ENCODE measurements at regions not wholly inside any gene's neighbourhood (a gene's known extent, or its start where the extent isn't known, plus 50 kb on each side); places are given as distances from the start of the nearest gene placed in this dataset.

GRCh38 chr14:30260833-30261607, 297.9 kb upstream of the G2E3 start:
- H3K27ac ChIP-seq: no peak overlapping the region
- 73 to 77% methylated on average over 9 of the region's 9 CpGs for WGBS, 2 donors

GRCh38 chr14:30264161-30264560, 294.8 kb upstream of the G2E3 start:
- DNase-seq: no peak
- no peak overlapping the region for H3K27ac ChIP-seq
- TF ChIP-seq CTCF (IDR thresholded peaks at IDR 0.05): no peak
- no peak for TF ChIP-seq POLR2A (IDR thresholded peaks at IDR 0.05)
- H3K9me3 ChIP-seq: no peaks in the 10 kb centered on the region
- H3K27me3 ChIP-seq: no peaks in the 10 kb centered on the region
- no peak overlapping the region for H3K4me3 ChIP-seq
- intact Hi-C loops (cut with DNase I): no loop called here
- no peaks in the 10 kb centered on the region for H3K36me3 ChIP-seq
- H3K4me1 ChIP-seq: no peaks in the 10 kb centered on the region

More at GRCh38 chr14:30260833-30261607, 297.9 kb upstream of the G2E3 start:
- no peak for DNase-seq
- intact Hi-C loops (cut with DNase I): no loop called here
- Histone ChIP-seq H3K4me3 (no peak overlapping the region), H3K9me3 (no peaks in the 10 kb centered on the region), H3K27me3 (no peaks in the 10 kb centered on the region), H3K36me3 (no peaks in the 10 kb centered on the region), H3K4me1 (no peaks in the 10 kb centered on the region)
- TF ChIP-seq POLR2A (IDR thresholded peaks at IDR 0.05) (no peak), CTCF (IDR thresholded peaks at IDR 0.05) (no peak)

GRCh38 chr14:30266290-30266689, 292.7 kb upstream of the G2E3 start:
- peaks cover 0 to 9% (median 6%) of the 10 kb centered on the region in 3 donors for H3K4me1 ChIP-seq
- TF ChIP-seq POLR2A (IDR thresholded peaks at IDR 0.05) (no peak), CTCF (IDR thresholded peaks at IDR 0.05) (no peak)
- H3K27me3 ChIP-seq: no peaks in the 10 kb centered on the region
- WGBS, 2 donors: 84 to 91% methylated on average over 3 of the region's 3 CpGs
- DNase-seq: no peak
- no peak overlapping the region for H3K27ac ChIP-seq
- no peak overlapping the region for H3K4me3 ChIP-seq
- no peaks in the 10 kb centered on the region for H3K9me3 ChIP-seq
- no peaks in the 10 kb centered on the region for H3K36me3 ChIP-seq
- intact Hi-C loops (cut with DNase I): no loop called here

GRCh38 chr14:30267141-30267540, 291.8 kb upstream of the G2E3 start:
- DNase-seq: no peak
- intact Hi-C loops (cut with DNase I): no loop called here
- Histone ChIP-seq H3K9me3 (no peaks in the 10 kb centered on the region), H3K4me3 (no peak overlapping the region), H3K36me3 (no peaks in the 10 kb centered on the region), H3K4me1 (peaks cover 0 to 9% (median 6%) of the 10 kb centered on the region in 3 donors), H3K27me3 (no peaks in the 10 kb centered on the region), H3K27ac (peak overlapping the region in 2 of 4 donors; percentile 18 to 47)
- TF ChIP-seq POLR2A (IDR thresholded peaks at IDR 0.05): no peak
- WGBS, 2 donors: 64 to 80% methylated on average over 1 of the region's 1 CpG

GRCh38 chr14:30270200-30271161, 288.5 kb upstream of the G2E3 start:
- peak overlapping the region in 3 of 4 donors; percentile 50 to 57 (median 56) for H3K27ac ChIP-seq
- H3K4me1 ChIP-seq: peaks cover 0 to 9% (median 6%) of the 10 kb centered on the region in 3 donors
- no peak for DNase-seq
- H3K27me3 ChIP-seq: no peaks in the 10 kb centered on the region
- H3K4me3 ChIP-seq: peak overlapping the region in 2 of 4 donors; percentile 23 to 46
- WGBS, 2 donors: 46 to 48% methylated on average over 17 to 18 of the region's 29 CpGs
- peak in 5 of 6 experiments; percentile 55 to 78 (median 71) for TF ChIP-seq CTCF (IDR thresholded peaks at IDR 0.05)
- TF ChIP-seq POLR2A (IDR thresholded peaks at IDR 0.05): no peak
- intact Hi-C loops (cut with DNase I): no loop called here
- H3K9me3 ChIP-seq: no peaks in the 10 kb centered on the region
- H3K36me3 ChIP-seq: no peaks in the 10 kb centered on the region

Measured in esophagus squamous epithelium (tissue), 5 donors.